Naive B cell (primary cell): ENCODE measurements at regions not wholly inside any gene's neighbourhood (a gene's known extent, or its start where the extent isn't known, plus 50 kb on each side); places are given as distances from the start of the nearest gene placed in this dataset.
A peak's percentile ranks its signal among the peaks of the same experiment; 100 is the strongest.
"Not testable (repeated sequence)": the region's sequence is repeated elsewhere in the genome, so short reads cannot be mapped to it uniquely, and the experiment has no call there.

ENCODE experiments used
- ATAC-seq, 2 donors: fragments of 150-1000 bp; cut with Tn5 transposase; 2 replicates each; pipeline ENCODE4 v1.10.0; 2021; ENCODE audit warnings: low read depth in 2 of 2, mild to moderate bottlenecking in 2 of 2, moderate library complexity in 2 of 2
- DNase-seq: peaks from one replicate; pipeline ENCODE4 v3.0.0; 2022
- H3K27ac Mint-ChIP-seq, 6 donors: one replicate each; pipeline ENCODE4 v1.8.0; 2020 to 2022; ENCODE audit warnings: mild to moderate bottlenecking in 6 of 6, mixed read lengths in 6 of 6, moderate library complexity in 5 of 6, inconsistent platforms in 2 of 6
- H3K27me3 Mint-ChIP-seq, 3 donors: one replicate each; pipeline ENCODE4 v1.8.0; 2021 to 2022; ENCODE audit warnings: mixed read lengths in 3 of 3, mild to moderate bottlenecking in 1 of 3
- H3K36me3 Mint-ChIP-seq, 2 donors: one replicate each; pipeline ENCODE4 v1.8.0; 2020 to 2022; ENCODE audit warnings: mixed read lengths in 2 of 2, inconsistent platforms in 1 of 2, mild to moderate bottlenecking in 1 of 2
- H3K4me1 Mint-ChIP-seq, 3 donors: one replicate each; pipeline ENCODE4 v1.8.0; 2020 to 2022; ENCODE audit warnings: mixed read lengths in 3 of 3, inconsistent platforms in 1 of 3, mild to moderate bottlenecking in 1 of 3, moderate library complexity in 1 of 3
- H3K4me3 Mint-ChIP-seq, 8 donors: one replicate each; pipeline ENCODE4 v1.8.0; 2020 to 2022; ENCODE audit warnings: mild to moderate bottlenecking in 8 of 8, mixed read lengths in 8 of 8, moderate library complexity in 8 of 8, inconsistent platforms in 2 of 8
- H3K9me3 Mint-ChIP-seq, 7 donors: one replicate each; pipeline ENCODE4 v1.8.0; 2020 to 2022; ENCODE audit warnings: mixed read lengths in 7 of 7, mild to moderate bottlenecking in 5 of 7, inconsistent platforms in 2 of 7, moderate library complexity in 1 of 7

- Mint-ChIP-seq H3K4me1 (no peaks in the 10 kb centered on the region), H3K27me3 (no peaks in the 10 kb centered on the region), H3K36me3 (no peaks in the 10 kb centered on the region), H3K9me3 (peaks cover 0 to 20% (median 6%) of the 10 kb centered on the region in 7 donors), H3K4me3 (no peak overlapping the region), H3K27ac (no peak overlapping the region)
- no peak for DNase-seq
- ATAC-seq: no peak
Measured at GRCh38 chr12:84384384-84384783, 528.2 kb downstream of the SLC6A15 start.

GRCh38 chr12:84382486-84382885 is 530.1 kb downstream of the SLC6A15 start:
- ATAC-seq, H3K4me3 Mint-ChIP-seq, H3K36me3 Mint-ChIP-seq, DNase-seq, H3K27me3 Mint-ChIP-seq, H3K4me1 Mint-ChIP-seq, H3K27ac Mint-ChIP-seq: not testable (repeated sequence)
- peaks cover 0 to 17% (median 6%) of the 10 kb centered on the region in 7 donors for H3K9me3 Mint-ChIP-seq

- no peak overlapping the region for H3K27ac Mint-ChIP-seq
- no peaks in the 10 kb centered on the region for H3K27me3 Mint-ChIP-seq
- H3K9me3 Mint-ChIP-seq: peaks cover 0 to 5% (median under 1%) of the 10 kb centered on the region in 7 donors
- H3K4me1 Mint-ChIP-seq: no peaks in the 10 kb centered on the region
- H3K4me3 Mint-ChIP-seq: no peak overlapping the region
- H3K36me3 Mint-ChIP-seq: no peaks in the 10 kb centered on the region
- ATAC-seq (no peak), DNase-seq (no peak)
Measured at GRCh38 chr12:84376320-84376719, 536.3 kb downstream of the SLC6A15 start.

GRCh38 chr12:84375449-84376170 is 537.0 kb downstream of the SLC6A15 start:
- Mint-ChIP-seq H3K36me3 (no peaks in the 10 kb centered on the region), H3K4me1 (no peaks in the 10 kb centered on the region), H3K27ac (no peak overlapping the region), H3K27me3 (no peaks in the 10 kb centered on the region), H3K9me3 (peaks cover 0 to 5% (median 0%) of the 10 kb centered on the region in 7 donors), H3K4me3 (no peak overlapping the region)
- DNase-seq: no peak
- no peak for ATAC-seq

- Mint-ChIP-seq H3K27ac (peak overlapping the region in 1 of 6 donors; percentile 69), H3K4me3 (no peak overlapping the region), H3K36me3 (no peaks in the 10 kb centered on the region), H3K4me1 (no peaks in the 10 kb centered on the region), H3K27me3 (no peaks in the 10 kb centered on the region), H3K9me3 (peaks cover 0 to 5% (median 3%) of the 10 kb centered on the region in 7 donors)
- no peak for DNase-seq
- ATAC-seq: no peak
Measured at GRCh38 chr12:84362552-84362897, 550.1 kb downstream of the SLC6A15 start.

- Mint-ChIP-seq H3K4me3 (no peak overlapping the region), H3K27me3 (no peaks in the 10 kb centered on the region), H3K4me1 (no peaks in the 10 kb centered on the region), H3K9me3 (peaks cover 0 to 5% (median 3%) of the 10 kb centered on the region in 7 donors), H3K36me3 (no peaks in the 10 kb centered on the region), H3K27ac (no peak overlapping the region)
- no peak for DNase-seq
- ATAC-seq: no peak
Measured at GRCh38 chr12:84361651-84362551, 550.7 kb downstream of the SLC6A15 start.

GRCh38 chr12:84357314-84357713 is 555.3 kb downstream of the SLC6A15 start:
- H3K9me3 Mint-ChIP-seq: peaks cover 0 to 5% (median 3%) of the 10 kb centered on the region in 7 donors
- H3K4me3 Mint-ChIP-seq: no peak overlapping the region
- H3K27me3 Mint-ChIP-seq: no peaks in the 10 kb centered on the region
- no peak for DNase-seq
- H3K36me3 Mint-ChIP-seq: no peaks in the 10 kb centered on the region
- H3K4me1 Mint-ChIP-seq: no peaks in the 10 kb centered on the region
- H3K27ac Mint-ChIP-seq: no peak overlapping the region
- ATAC-seq: no peak

- ATAC-seq (no peak), DNase-seq (no peak)
- Mint-ChIP-seq H3K4me1 (no peaks in the 10 kb centered on the region), H3K27ac (no peak overlapping the region), H3K36me3 (no peaks in the 10 kb centered on the region), H3K9me3 (peaks cover 0 to 4% (median 3%) of the 10 kb centered on the region in 7 donors), H3K27me3 (no peaks in the 10 kb centered on the region), H3K4me3 (no peak overlapping the region)
Measured at GRCh38 chr12:84356224-84356623, 556.4 kb downstream of the SLC6A15 start.

GRCh38 chr12:84355561-84355960 is 557.0 kb downstream of the SLC6A15 start:
- ATAC-seq: no peak
- Mint-ChIP-seq H3K4me3 (no peak overlapping the region), H3K4me1 (no peaks in the 10 kb centered on the region), H3K27me3 (no peaks in the 10 kb centered on the region), H3K36me3 (no peaks in the 10 kb centered on the region), H3K9me3 (peaks cover 0 to 4% (median 0%) of the 10 kb centered on the region in 7 donors), H3K27ac (no peak overlapping the region)
- no peak for DNase-seq

- no peak for ATAC-seq
Measured at GRCh38 chr12:84348582-84348981, 564.0 kb downstream of the SLC6A15 start.

GRCh38 chr12:84341467-84342193 is 571.0 kb downstream of the SLC6A15 start:
- H3K36me3 Mint-ChIP-seq: no peaks in the 10 kb centered on the region

More at GRCh38 chr12:84348582-84348981, 564.0 kb downstream of the SLC6A15 start:
- no peaks in the 10 kb centered on the region for H3K4me1 Mint-ChIP-seq
- no peaks in the 10 kb centered on the region for H3K36me3 Mint-ChIP-seq
- H3K4me3 Mint-ChIP-seq: no peak overlapping the region
- no peaks in the 10 kb centered on the region for H3K27me3 Mint-ChIP-seq
- H3K9me3 Mint-ChIP-seq: peaks cover 0 to 5% (median 2%) of the 10 kb centered on the region in 7 donors
- H3K27ac Mint-ChIP-seq: no peak overlapping the region
- no peak for DNase-seq

GRCh38 chr12:84336231-84336630 is 576.4 kb downstream of the SLC6A15 start:
- ATAC-seq (no peak), DNase-seq (no peak)
- Mint-ChIP-seq H3K4me1 (no peaks in the 10 kb centered on the region), H3K4me3 (no peak overlapping the region), H3K27ac (no peak overlapping the region), H3K27me3 (no peaks in the 10 kb centered on the region), H3K9me3 (peaks cover 0 to 7% (median 4%) of the 10 kb centered on the region in 7 donors), H3K36me3 (no peaks in the 10 kb centered on the region)

More at GRCh38 chr12:84341467-84342193, 571.0 kb downstream of the SLC6A15 start:
- H3K4me3 Mint-ChIP-seq: no peak overlapping the region
- H3K27me3 Mint-ChIP-seq: no peaks in the 10 kb centered on the region
- peaks cover 0 to 7% (median 4%) of the 10 kb centered on the region in 7 donors for H3K9me3 Mint-ChIP-seq
- ATAC-seq (no peak), DNase-seq (no peak)
- no peak overlapping the region for H3K27ac Mint-ChIP-seq
- H3K4me1 Mint-ChIP-seq: no peaks in the 10 kb centered on the region

- Mint-ChIP-seq H3K36me3 (no peaks in the 10 kb centered on the region), H3K27ac (no peak overlapping the region), H3K4me1 (no peaks in the 10 kb centered on the region), H3K27me3 (no peaks in the 10 kb centered on the region), H3K4me3 (no peak overlapping the region), H3K9me3 (peaks cover 0 to 4% (median 0%) of the 10 kb centered on the region in 7 donors)
- ATAC-seq (no peak), DNase-seq (no peak)
Measured at GRCh38 chr12:84329938-84330337, 582.7 kb downstream of the SLC6A15 start.
